ENCODE measurements at regions not wholly inside any gene's neighbourhood (a gene's known extent, or its start where the extent isn't known, plus 50 kb on each side); places are given as distances from the start of the nearest gene placed in this dataset.

DNA sequence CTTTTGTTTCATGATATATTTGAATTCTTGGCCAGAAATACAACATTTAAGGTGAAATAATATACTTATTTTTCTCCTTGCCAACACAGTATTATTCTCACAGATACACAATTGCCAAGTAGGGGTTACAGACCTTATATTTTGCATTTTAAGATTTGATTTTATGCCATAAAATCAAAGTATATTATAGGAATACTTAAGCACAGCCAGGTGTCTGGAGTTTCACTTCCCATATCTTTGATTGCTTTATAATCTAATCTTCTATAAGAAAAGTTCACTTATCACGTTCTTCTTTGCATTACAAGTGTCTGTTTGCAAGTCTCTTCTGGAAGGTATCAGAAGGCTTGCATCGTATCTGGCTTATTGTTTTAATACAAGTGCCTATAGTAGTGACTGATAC lies 327.7 kb upstream of the MANEA start:
- no peak for ATAC-seq (ENCODE audit: low read depth)
- BruUV-seq (replicated peaks): no TSS peak
- Histone ChIP-seq H2AK5ac (ENCODE audit: low read depth, low read length) (no peak overlapping the region), H2AK9ac (replicated peaks; ENCODE audit: low read depth, low read length, poor library complexity) (no peak overlapping the region), H2BK120ac (ENCODE audit: low read depth, low read length) (no peak overlapping the region; the same call in 1 of the 2 replicates), H2AFZ (replicated peaks; ENCODE audit: low read length, poor library complexity) (no peak overlapping the region), H3K4ac (ENCODE audit: low read depth, low read length) (no peak overlapping the region), H3K9me1 (ENCODE audit: insufficient read depth, low read length) (no peaks in the 10 kb centered on the region), H3K18ac (ENCODE audit: low read depth, low read length) (peak overlapping the region; percentile 16), H4K8ac (ENCODE audit: low read depth in 2 of 2, low read length in 2 of 2) (no peak overlapping the region), H2BK5ac (ENCODE audit: low read depth, low read length, poor library complexity, severe bottlenecking) (no peak overlapping the region), H3K79me1 (ENCODE audit: low read depth in 1 of 2, low read length in 2 of 2) (no peaks in the 10 kb centered on the region), H3K27ac (ENCODE audit: insufficient read depth, low read length) (peak overlapping the region; percentile 37; the same call in 1 of the 2 replicates), H4K20me1 (ENCODE audit: insufficient read depth, low read length) (no peaks in the 10 kb centered on the region), H3K27me3 (ENCODE audit: control insufficient read depth, insufficient read depth, low read length) (no peaks in the 10 kb centered on the region), H3K9ac (ENCODE audit: low read depth, low read length) (no peak overlapping the region), H3K36me3 (ENCODE audit: control insufficient read depth, insufficient read depth, low read length) (no peaks in the 10 kb centered on the region), H4K91ac (ENCODE audit: insufficient read depth, low read depth, low read length) (no peak overlapping the region), H3K14ac (replicated peaks; ENCODE audit: low read depth, low read length) (no peak overlapping the region), H3K56ac (ENCODE audit: extremely low read depth, insufficient read depth, low read length) (no peak overlapping the region), H3K4me2 (ENCODE audit: low read depth, low read length) (no peak overlapping the region), H4K5ac (ENCODE audit: low read depth, low read length) (no peak overlapping the region), H3K23ac (ENCODE audit: low read depth, low read length) (no peak overlapping the region), H2BK15ac (ENCODE audit: low read depth, low read length) (no peak overlapping the region), H3K4me1 (ENCODE audit: control insufficient read depth, insufficient read depth, low read length) (no peaks in the 10 kb centered on the region; the same call in 1 of the 2 replicates), H3K4me3 (ENCODE audit: insufficient read depth, low read depth, low read length) (no peak overlapping the region), H3K9me3 (ENCODE audit: control insufficient read depth, insufficient read depth, low read length) (no peaks in the 10 kb centered on the region), H2BK20ac (ENCODE audit: low read depth, low read length) (no peak overlapping the region)
- in situ Hi-C loops (cut with MboI; ENCODE audit: low sequenced_read_pairs): no loop called here
- dilution Hi-C loops (cut with HindIII; ENCODE audit: low sequenced_read_pairs, unreplicated experiment): no loop called here
- ChIA-PET POLR2A (ENCODE audit: unreplicated experiment) (no interaction called here), CTCF (no interaction called here)
- WGBS, 2 experiments (ENCODE audit: extremely low coverage in 2 of 2, insufficient read length in 1 of 2): no CpG with 5 or more reads among the region's 2 CpGs
- intact Hi-C loops (cut with micrococcal nuclease): no loop called here
- TF ChIP-seq NFE2L2 (IDR thresholded peaks at IDR 0.05; ENCODE audit: low read depth, low read length): no peak
- no peak for TF ChIP-seq RAD21 (IDR thresholded peaks at IDR 0.05; ENCODE audit: low read length)
- no peak for TF ChIP-seq CTCF (conservative IDR thresholded peaks at IDR 0.05; ENCODE audit: low read depth, low read length)
- no peak for TF ChIP-seq CEBPB (IDR thresholded peaks at IDR 0.05; ENCODE audit: low read depth, low read length)
- no peak for TF ChIP-seq MXI1 (IDR thresholded peaks at IDR 0.05; ENCODE audit: borderline replicate concordance, low read depth, low read length)
- TF ChIP-seq USF2 (IDR thresholded peaks at IDR 0.05; ENCODE audit: low read depth, low read length): no peak
- no peak for TF ChIP-seq MAFK (IDR thresholded peaks at IDR 0.05; ENCODE audit: low read depth, low read length)
- TF ChIP-seq POLR2A (IDR thresholded peaks at IDR 0.05; ENCODE audit: low read depth, low read length): no peak
- no peak for TF ChIP-seq BHLHE40 (IDR thresholded peaks at IDR 0.05; ENCODE audit: low read depth, low read length)
- no peak for TF ChIP-seq CHD1 (IDR thresholded peaks at IDR 0.05; ENCODE audit: low read depth, low read length)
- no peak for TF ChIP-seq SMC3 (IDR thresholded peaks at IDR 0.05; ENCODE audit: low read depth, low read length)
- TF ChIP-seq, protein P1, sequence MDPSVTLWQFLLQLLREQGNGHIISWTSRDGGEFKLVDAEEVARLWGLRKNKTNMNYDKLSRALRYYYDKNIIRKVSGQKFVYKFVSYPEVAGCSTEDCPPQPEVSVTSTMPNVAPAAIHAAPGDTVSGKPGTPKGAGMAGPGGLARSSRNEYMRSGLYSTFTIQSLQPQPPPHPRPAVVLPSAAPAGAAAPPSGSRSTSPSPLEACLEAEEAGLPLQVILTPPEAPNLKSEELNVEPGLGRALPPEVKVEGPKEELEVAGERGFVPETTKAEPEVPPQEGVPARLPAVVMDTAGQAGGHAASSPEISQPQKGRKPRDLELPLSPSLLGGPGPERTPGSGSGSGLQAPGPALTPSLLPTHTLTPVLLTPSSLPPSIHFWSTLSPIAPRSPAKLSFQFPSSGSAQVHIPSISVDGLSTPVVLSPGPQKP (IDR thresholded peaks at IDR 0.05; ENCODE audit: borderline replicate concordance, low read depth, low read length): no peak
- TF ChIP-seq RFX5 (IDR thresholded peaks at IDR 0.05; ENCODE audit: low read depth, low read length): no peak
- no peak for TF ChIP-seq RCOR1 (IDR thresholded peaks at IDR 0.05; ENCODE audit: insufficient replicate concordance, low read length)
- TF ChIP-seq MAZ (IDR thresholded peaks at IDR 0.05; ENCODE audit: borderline replicate concordance, low read depth, low read length): no peak
- no peak for TF ChIP-seq FOS (IDR thresholded peaks at IDR 0.05; ENCODE audit: low read depth, low read length)
- DNase-seq: no peak

Measured in IMR-90 (cell line).